GM18870 (cell line): ENCODE measurements at regions not wholly inside any gene's neighbourhood (a gene's known extent, or its start where the extent isn't known, plus 50 kb on each side); places are given as distances from the start of the nearest gene placed in this dataset.
"Not testable (repeated sequence)": the region's sequence is repeated elsewhere in the genome, so short reads cannot be mapped to it uniquely, and the experiment has no call there.

Source experiments
- ATAC-seq: cut with Tn5 transposase; IDR thresholded peaks from one replicate; pipeline ENCODE4 v1.9.1; 2021; ENCODE audit warnings: moderate library complexity; ENCODE audit not compliant: unreplicated experiment

DNA sequence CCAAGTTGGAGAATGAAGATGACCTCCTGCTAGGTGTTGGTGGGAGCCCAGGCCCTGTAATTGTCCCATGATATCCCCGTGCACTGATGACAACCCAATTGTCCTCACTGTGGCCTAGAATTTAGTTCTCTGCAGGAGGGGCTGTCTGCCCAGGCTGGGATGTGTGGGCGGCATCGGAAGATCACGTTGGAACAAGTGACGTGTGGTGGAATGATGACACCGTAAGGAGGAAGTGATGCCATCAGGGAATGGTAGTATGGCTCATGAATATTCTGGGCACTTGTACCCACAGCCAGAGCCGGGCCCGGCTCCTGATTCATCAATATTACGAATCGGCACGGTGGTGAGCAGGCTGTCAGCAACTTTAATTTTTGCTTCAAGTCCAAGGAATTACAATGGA, 111.6 kb downstream of the MIAT start:
- no peak for ATAC-seq

DNA sequence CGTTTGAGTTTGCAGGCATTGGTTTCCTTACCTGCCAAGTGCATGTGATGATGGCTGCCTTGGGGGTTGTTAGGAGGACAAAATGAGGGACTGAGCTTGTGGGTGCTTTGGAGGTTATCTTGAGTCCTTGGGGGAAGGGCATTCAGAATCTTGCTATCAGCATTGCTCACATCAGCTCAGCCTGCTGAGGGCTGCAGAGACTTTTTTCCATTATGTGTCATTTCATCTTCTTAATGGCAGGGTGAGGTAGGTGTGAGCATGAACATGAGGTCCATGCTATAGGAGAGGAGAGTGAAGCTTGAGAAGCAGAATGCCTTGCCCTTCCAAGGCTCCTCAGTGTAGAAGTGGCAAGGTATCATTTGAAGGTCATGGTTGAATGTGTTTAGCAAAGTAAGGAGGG, 112.3 kb downstream of the MIAT start:
- no peak for ATAC-seq

DNA sequence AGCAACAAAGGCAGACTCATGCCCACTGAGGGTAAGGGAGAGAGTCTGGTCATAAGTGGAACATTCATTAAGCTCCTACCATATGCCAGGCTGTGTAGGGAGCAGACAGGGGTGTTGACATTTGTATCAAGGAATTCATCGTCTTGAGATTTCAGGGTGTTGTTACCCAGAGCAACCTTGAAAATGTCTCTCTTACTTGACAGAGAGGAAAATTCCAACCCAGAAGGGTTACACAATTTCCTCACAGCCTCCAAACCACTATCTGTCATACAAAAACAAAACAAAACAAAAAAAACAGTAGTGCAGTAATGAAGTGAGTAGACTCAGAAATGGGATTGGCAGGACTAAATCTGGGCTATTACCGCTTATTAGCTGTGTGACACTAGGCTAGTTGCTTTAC, 113.2 kb downstream of the MIAT start:
- ATAC-seq, result no peak

DNA sequence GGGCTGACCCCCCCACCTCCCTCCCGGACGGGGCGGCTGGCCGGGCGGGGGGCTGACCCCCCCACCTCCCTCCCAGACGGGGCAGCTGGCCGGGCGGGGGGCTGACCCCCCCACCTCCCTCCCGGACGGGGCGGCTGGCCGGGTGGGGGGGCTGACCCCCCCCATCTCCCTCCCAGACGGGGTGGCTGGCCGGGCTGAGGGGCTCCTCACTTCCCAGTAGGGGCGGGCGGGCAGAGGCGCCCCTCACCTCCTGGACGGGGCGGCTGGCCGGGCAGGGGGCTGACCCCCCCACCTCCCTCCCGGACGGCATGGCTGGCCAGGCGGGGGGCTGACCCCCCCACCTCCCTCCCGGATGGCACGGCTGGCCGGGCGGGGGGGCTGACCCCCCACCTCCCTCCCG, 115.7 kb downstream of the MIAT start:
- not testable (repeated sequence) for ATAC-seq

DNA sequence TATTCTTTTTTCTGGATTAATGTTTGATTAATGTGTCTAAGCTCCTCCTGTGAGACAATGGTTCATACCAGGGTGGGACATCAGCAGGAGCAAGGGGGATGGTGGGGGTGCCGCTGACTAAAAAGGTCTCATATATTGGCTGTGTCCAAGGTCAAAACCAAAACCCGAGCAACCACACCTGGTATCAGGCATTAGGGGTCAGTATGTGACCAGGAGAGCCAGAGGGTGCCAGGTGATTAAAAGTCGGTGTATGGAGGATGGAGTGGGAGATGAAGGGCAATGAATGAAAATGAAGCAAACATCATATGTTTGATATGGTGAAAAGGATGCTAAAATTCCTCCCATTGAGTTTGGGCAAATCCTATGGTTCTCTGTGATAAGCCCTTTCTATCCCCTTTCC, 118.0 kb downstream of the MIAT start:
- no peak for ATAC-seq

DNA sequence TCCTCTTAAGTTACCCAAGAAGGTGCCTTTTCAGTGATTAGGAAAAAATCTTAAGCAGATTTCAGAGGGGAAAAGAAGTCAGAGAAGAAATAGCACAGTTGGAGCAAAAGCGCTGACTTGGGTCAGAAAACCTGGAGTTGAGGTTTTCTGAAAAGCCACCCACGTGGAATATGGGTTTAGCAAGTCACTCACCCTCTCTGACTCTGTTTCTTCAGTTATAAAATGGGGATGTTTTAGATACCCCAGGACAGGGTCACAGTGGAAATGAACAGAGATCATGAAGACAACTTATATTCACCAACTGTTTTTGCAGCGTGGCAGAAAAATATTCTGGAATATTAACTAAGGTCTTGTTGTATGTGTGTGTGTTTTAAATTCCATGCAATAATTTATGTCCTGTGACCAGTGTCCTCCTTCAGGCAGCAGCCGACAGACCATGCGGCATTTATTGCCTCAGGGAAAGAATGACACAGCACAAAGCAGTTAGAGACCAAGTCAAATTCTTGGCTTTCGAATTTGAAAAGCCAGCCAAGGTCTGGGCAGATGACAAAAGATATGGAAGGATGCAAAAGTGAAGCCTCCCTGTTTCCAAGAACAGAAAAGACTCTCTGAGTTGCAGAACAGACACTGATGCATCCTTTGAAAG, 119.9 kb downstream of the MIAT start:
- no peak for ATAC-seq

DNA sequence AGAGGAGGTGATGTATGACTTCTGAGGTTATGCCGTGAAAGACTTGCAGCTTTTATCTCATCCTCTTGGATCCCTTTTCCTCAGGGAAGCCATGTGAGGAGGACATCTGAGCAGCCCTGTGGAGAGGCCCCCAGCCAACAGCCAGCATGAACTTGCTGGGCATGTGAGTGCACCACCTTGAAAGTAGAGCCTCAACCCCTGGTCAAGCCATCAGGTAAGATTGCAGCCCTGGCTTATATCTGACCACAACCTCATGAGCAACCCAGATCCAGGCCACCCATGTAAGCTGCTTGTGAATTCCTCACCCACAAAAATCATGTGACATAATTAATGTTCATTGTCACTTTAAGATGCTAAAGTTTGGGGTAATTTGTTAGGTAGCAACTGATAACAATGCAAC, 121.0 kb downstream of the MIAT start:
- ATAC-seq, result no peak

DNA sequence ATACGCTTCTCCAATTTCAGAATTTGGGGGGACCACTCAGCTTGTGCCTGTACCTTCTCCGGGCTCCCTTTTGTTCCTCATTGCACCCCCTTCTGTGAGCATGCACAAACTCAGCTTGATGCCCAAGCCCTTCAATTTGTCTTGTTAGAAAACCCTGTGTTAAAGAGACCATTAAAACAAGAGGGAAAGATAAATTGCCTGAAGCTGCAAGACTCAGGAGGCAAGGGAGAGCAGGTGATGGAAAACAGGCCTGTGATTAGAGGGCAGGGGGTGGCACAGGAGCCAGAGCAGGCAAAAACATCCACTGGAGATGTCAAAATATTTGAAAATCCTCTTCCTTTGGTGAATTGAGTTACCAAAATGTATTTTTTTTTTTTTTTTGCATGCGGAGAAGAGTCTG, 121.7 kb downstream of the MIAT start:
- no peak for ATAC-seq

DNA sequence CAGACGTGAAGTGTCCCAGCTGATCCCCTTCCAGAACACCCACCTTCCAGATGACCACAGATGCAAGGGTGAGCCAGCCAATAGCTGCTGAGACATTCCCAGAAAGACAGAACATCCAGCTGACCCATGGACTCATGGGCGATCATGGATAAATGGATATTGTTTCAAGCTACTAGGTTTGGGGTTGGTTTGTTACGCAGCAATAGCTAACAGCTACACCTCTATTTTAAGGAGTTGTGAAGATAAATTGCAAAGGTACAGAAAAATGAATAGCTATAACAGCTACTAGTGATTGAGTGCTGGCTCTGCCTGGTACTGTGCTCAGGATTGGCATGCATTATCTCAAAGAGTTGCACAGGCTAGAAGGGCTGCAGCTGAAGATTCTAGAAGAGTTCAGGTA, 122.5 kb downstream of the MIAT start:
- no peak for ATAC-seq

DNA sequence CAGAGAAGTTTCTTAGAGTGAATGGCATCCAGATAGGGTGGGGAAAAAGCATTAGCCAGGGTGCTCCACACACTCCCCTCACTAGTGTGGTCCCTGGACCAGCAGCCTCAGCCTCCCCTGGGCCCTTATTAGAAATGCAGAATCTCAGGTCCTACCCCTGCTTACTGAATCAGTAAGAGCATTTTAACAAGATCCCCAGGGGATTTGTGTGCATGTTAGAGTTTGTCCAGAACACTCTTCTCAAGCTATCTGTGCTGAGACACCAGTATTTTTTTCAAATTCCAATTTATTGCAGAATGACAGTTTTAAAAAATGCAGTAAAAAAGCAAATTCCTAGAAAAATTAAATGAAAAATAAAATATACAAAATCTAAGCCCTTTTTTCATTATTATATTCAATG, 123.1 kb downstream of the MIAT start:
- no peak for ATAC-seq

DNA sequence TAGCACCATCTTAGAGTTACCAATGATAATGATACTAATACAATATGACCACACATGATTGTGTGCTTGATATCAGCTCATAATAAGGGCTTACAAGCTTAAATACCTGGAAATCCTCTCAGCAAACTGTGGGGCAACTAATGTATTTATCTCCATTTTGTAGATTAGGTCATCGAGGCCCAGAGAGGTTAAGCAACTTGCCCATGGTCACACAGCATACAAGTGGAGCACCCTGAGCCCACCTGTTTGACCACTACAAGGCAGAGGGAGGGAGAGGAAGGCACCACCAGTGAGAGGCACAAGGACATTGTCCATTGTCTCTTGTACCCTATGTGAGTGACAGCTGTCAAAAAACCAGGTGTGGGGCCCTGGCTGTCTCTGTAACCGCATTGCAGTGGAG, 123.7 kb downstream of the MIAT start:
- ATAC-seq, result no peak

DNA sequence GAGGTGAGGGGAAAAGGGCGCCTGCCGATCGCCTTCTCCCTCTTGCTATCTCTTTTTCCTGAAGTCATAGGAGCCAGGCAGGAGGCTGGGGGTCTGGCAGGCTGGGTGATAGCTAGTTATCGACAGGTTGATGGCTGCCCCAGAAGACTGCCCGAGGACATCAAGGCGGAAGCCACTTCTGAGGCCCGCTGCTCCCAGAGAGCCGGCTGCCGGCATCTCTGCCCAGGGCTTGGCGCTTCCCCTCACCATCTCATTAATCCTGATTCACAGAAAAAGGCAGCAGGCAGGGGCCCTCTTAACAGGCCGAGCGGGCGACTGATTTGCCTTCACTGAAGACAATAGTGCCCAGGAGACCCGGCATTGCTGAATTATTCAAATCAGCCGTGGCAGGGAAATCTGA, 124.2 kb downstream of the MIAT start:
- ATAC-seq, result no peak

DNA sequence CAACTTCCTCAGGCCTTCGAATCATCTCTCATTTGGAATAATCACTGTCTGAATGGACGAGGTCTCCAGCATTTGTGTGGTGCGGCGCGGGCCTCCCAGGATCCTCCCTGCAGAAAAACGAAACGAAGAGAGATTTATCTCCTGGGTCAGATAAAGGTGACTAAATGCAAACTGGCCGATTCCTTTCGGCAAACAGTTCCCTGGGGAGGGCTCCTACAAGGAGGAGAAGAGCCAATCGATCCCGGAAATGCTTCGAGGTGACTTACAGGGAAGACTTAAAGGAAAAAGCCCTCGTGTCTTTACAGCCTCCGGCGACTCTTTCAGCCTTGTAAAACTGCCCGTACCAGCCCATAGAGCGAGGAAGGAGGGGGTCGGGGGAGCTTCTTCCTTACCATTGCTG, 126.5 kb downstream of the MIAT start:
- ATAC-seq, result no peak

DNA sequence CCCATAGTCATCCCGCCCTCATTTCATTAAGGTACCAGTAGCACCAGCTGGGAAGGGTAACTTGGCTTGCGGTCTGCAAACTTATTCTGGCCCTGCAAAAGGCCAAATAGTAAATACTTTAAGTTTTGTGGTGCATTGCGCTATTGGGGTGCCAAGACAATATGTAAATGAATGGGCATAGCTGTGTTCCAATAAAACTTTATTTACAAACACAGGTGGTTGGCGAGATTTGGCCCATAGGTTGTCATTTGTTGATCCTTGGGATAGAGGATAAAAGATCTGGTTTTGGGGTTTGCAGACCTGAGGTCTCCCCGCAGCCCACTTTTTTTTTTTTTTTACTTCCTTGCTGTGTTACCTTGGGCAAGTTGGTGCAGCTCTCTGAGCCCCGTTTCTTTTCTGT, 127.4 kb downstream of the MIAT start:
- no peak for ATAC-seq

DNA sequence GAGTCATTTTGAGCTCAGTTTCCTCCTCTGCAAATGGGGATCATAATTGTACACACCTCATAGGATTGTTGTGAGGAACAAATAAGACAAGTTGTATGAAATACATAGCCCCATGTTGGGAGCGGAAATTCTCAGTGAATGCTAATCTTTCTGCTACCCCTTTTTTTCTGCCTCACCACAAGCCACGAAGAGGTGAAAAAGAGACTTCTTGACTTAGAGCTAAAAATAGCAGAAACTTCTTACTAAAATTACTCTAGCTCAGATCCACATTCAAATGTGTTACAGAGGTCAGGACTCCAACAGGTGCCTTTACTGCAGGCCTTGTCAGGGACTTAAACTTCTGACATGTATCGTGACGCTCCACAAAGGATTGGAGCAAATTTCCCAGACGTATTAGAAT, 128.5 kb downstream of the MIAT start:
- ATAC-seq, result no peak

DNA sequence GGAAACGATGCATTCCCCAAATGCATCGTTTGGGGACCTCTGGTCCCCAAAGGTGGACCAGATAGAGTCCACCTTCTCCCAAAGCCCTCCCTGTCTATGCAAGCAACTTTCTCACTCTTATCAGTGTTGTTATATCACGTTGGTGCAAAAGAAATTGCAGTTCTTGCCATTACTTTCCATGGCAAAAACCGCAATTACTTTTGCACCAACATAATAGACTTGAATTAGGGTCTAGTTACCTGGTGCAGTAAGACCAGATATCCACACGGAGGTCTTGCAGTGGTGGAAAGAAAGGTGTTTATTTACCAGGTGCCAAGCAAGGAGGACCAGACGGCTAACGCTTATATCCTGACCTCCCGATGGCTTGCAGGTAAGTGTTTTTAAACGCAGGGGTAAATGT, 129.0 kb downstream of the MIAT start:
- no peak for ATAC-seq

DNA sequence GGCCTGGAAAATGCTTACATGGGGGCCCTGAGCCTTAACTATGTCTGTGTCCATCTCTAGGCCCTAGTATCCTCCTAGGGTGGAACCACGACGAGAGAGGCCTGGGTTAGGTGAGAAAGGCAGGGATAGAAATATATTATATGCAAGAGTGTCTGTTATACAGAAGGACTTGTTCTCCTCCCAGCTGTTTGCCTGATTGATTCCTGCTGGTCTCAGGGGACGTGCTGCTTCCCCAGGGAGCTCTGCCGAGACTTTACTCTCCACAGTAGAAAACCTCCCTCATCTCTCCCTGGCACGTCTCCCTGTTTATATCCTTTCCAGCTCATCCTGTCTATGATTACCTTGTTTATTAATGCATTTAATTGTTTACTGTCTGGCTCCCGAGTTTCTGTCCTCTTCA, 132.6 kb downstream of the MIAT start:
- ATAC-seq, result no peak

DNA sequence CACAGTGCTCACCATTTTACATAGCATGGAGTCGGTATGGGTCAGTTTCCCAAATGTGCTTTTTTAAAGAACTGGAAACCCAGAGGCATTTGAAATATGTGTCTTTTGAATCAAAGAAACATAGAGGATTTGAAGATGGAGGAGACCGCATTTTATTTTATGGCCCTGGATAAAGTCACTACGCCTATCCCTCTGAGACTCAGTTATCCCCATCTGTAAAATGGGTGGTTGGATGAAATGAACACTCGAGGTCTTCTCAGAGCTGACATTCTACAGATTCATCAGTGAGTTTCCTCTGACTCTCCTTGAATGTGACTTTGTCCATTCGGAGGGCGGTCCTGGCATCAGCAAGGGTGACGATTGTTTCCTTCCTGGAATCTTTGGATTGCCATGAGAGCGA, 135.1 kb downstream of the MIAT start:
- no peak for ATAC-seq

DNA sequence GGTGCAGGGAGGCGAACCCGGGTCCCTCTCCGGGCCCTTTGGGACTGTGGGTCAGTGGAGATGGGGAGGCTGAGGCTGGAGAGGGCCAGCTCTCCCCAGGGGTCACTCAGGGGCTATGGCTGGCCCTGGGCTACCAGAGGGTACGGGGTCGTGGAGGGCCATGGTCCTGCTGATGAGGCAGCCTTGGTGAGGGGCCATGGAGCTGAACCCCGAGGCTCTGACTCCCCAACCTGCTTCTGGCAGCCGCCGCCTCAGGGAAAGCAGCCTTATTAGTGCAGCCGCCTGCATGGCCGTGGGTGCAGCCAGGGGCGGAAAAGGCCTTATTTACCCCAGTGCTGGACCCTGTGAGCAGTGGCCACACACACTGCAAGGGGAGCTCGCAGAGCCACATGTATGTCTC, 139.4 kb downstream of the MIAT start:
- ATAC-seq, result no peak

DNA sequence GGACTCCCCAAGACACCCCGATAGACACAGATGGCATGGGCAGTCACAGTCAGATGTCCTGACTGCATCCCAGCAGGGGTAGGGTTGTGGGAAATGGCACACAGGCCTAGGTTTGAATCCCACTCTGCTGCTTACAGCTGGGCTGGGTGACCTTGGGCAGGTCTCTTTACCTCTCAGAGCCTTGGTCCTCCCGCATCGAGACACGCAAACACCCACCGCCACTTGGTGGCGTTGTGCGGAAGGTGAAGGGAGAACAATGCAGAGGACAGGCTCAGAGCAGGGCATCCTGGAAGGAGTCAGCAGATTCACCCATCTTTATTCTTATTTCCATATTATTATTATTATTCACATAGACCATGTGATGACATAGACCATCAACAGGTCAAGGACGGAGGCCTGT, 140.5 kb downstream of the MIAT start:
- no peak for ATAC-seq

DNA sequence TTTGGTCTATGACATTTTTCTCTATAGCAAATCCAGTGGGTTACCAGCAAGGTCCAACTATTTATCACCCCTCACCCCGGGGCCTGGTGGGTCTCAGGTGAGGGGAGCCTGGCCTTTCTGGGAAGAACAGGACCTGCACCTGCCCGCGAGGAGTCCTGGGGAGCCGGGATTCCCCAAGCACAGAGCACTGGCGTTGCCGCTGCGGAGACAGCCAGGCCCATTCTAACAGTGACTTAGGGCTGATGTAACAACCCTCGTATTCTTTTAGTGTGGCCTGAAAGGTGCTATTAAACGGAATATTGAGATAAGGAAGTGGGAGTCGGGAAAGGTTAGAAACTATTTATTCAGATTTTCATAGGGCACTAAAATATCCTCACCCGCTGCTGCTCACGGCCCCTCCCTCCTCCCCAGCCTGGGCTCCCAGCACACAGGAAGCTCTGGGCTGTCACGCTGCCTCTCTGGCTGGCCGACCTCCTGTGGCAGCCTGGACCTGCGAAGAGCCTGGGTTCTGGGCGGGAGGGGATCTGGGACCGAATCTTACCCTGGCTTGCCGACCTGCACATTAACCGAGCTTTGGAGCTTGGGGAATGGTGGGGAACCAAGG, 141.2 kb downstream of the MIAT start:
- no peak for ATAC-seq

DNA sequence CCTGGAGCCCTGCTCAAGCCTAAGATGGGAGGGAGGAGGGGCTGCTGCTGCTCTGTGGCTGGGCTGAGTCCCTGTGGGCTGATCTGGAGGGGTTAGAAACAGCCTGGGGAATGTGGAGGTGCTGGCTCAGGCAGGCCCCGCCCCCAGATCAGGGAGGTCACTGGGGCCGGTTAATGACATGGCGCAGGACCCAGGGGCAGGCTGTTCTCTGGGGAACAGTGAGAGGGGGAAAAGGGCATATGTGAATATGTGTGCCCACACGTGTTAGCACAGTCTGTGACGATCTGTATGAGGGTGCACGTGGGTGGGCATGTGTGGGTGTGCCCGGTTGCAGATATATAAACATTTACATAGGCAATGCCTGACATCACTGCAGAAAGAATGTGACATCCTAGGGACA, 143.5 kb downstream of the MIAT start:
- ATAC-seq, result no peak

DNA sequence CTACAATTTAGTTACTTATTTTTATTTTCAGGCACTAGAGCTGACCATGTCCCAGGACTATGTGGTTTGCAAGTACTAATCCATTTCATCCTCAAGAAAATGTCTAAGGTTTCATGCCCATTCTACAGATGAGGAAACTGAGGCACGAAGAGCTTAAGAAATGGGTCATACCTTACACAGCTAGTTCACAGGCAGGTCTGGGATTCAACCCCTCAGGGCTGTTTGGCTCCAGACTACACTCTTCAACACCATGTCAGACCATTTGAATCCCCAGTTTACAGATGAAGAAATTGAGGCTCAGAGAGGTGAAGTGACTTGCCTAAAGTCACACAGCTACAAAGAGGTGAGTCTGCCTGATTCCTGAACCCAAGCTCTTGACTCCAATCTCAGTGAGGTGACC, 144.1 kb downstream of the MIAT start:
- no peak for ATAC-seq
